LNCaP clone FGC (cell line): ENCODE measurements at regions not wholly inside any gene's neighbourhood (a gene's known extent, or its start where the extent isn't known, plus 50 kb on each side); places are given as distances from the start of the nearest gene placed in this dataset.
"Not testable (repeated sequence)": the region's sequence is repeated elsewhere in the genome, so short reads cannot be mapped to it uniquely, and the experiment has no call there.

Experiments
- DNase-seq: peaks from one replicate; pipeline ENCODE4 v3.0.0-alpha.2; 2011; ENCODE audit warnings: low read depth
- H3K4me3 ChIP-seq: 2 replicates; pipeline ENCODE4 v1.5.1; 2011; ENCODE audit warnings: mild to moderate bottlenecking, low read depth, low read length, control low read depth
- TF ChIP-seq, protein P1 (sequence below): IDR thresholded peaks from 2 replicates; pipeline ENCODE4 v1.5.1; 2012; ENCODE audit warnings: mild to moderate bottlenecking; ENCODE audit not compliant: control insufficient read depth, insufficient read depth; ENCODE audit errors: extremely low read depth

DNA sequence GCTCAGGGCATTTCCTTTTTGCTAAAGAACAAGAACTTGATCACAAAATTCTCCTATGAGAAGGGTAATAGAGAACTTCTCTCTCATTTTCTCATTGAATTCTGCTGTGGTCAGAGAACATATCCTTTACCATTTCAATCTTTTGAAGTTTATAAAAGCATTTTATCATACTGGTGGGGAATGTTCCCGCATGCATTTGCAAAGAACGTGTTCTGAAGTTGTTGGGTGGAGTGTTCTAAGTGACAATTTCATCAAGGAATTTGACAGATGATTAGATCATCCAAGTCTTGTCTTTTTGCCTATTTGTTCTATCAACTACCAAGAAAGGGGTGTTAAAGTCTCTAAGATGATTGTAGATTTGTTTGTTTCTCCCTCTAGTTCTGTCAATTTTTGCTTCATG, 163.4 kb upstream of the FREM1 start:
- DNase-seq = no peak
- H3K4me3 ChIP-seq = no peak overlapping the region
- TF ChIP-seq, protein P1, sequence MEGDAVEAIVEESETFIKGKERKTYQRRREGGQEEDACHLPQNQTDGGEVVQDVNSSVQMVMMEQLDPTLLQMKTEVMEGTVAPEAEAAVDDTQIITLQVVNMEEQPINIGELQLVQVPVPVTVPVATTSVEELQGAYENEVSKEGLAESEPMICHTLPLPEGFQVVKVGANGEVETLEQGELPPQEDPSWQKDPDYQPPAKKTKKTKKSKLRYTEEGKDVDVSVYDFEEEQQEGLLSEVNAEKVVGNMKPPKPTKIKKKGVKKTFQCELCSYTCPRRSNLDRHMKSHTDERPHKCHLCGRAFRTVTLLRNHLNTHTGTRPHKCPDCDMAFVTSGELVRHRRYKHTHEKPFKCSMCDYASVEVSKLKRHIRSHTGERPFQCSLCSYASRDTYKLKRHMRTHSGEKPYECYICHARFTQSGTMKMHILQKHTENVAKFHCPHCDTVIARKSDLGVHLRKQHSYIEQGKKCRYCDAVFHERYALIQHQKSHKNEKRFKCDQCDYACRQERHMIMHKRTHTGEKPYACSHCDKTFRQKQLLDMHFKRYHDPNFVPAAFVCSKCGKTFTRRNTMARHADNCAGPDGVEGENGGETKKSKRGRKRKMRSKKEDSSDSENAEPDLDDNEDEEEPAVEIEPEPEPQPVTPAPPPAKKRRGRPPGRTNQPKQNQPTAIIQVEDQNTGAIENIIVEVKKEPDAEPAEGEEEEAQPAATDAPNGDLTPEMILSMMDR = no peak

GRCh38 chr9:15070716-15071115, 160.5 kb upstream of the FREM1 start:
- no peak overlapping the region for H3K4me3 ChIP-seq
- DNase-seq = peak; percentile 75
- TF ChIP-seq, protein P1 = no peak

DNA sequence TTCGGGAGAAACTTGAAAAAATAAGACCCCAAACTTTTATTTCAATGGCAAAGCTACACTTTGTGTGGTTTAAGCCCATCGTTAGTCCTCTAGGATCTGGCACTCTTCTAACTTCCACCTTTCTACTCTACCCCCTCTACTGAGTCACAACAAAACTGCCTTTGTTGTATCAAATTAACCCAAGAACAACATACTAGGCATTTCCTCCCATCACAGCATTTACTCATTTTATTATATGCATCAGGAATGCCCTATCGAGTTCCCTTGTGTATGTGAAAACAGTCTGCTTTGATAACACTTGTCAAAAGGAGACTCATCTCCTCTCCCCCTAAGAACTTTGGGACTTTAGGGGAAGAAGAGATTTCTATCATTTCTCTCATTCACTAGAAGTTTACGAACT, 158.9 kb upstream of the FREM1 start:
- H3K4me3 ChIP-seq = no peak overlapping the region
- no peak for DNase-seq
- TF ChIP-seq, protein P1 = no peak

- H3K4me3 ChIP-seq = no peak overlapping the region
- DNase-seq = no peak
Observed at GRCh38 chr9:15068261-15068660, 158.0 kb upstream of the FREM1 start.

DNA sequence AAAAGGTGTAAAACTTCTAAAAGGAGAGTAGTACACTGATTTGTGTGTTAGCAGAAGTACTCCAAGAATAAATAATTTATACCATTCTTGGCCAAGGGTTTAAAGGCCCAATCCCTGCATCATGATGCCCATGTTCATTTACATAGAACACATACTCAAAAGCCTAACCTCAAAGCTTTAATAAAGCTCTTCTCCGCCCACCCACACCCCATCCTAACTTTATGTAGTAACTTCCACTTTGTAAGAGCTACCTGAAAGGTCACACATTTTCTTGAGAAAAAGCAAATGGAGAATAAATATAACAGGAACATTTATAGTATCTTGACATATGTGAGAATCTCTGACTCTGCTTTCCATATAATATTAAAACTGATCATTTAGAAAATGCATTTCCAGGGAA, 148.8 kb upstream of the FREM1 start:
- TF ChIP-seq, protein P1 = no peak
- no peak for DNase-seq

More at GRCh38 chr9:15068261-15068660, 158.0 kb upstream of the FREM1 start:
- TF ChIP-seq, protein P1 = no peak

GRCh38 chr9:15058236-15058635, 148.0 kb upstream of the FREM1 start:
- TF ChIP-seq, protein P1 = no peak
- H3K4me3 ChIP-seq = no peak overlapping the region
- DNase-seq = no peak

More for the DNA sequence above, 148.8 kb upstream of the FREM1 start:
- no peak overlapping the region for H3K4me3 ChIP-seq

GRCh38 chr9:15055284-15055683, 145.1 kb upstream of the FREM1 start:
- not testable (repeated sequence) for DNase-seq, H3K4me3 ChIP-seq
